ENCODE measurements at regions not wholly inside any gene's neighbourhood (a gene's known extent, or its start where the extent isn't known, plus 50 kb on each side); places are given as distances from the start of the nearest gene placed in this dataset.
A peak's percentile ranks its signal among the peaks of the same experiment; 100 is the strongest.
"Not testable (repeated sequence)": the region's sequence is repeated elsewhere in the genome, so short reads cannot be mapped to it uniquely, and the experiment has no call there.

DNA sequence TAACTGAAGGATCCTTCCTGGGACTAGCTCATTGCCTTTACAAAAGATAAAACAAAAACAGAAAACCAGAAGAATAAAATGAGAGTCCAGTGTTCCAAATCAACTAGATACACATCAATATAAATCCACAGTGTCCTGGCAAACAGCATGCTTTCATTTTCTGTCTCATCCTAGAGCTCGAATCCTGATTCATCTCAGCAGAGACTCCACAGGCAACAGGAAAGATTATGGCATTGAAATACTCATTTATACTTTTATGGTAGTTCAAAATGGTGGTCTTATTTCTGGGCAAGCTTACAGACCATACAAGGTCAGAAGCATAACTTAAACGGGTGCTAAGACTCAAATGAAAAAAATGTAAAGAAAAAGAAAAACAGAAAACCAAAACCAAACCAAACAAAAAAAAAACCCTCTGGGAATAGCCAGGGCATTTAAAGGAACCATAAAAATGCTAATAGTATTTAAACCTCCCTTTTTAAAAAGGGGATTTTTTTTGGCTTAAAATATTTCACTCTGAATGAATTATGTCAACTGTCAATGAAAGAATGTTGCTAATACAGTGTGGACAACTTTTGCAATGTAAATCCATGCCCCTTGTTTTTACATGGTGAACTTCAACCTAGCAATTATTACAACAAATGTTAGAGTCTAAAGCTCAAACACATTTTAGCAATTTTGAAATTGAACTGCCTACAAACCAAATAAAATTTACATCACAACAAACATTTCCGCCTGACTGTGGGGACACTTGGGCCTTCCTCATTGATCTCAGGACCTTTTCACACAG, 57.9 kb downstream of the GPR101 start:
- peaks cover 4% of the 10 kb centered on the region for H3K27me3 Mint-ChIP-seq (ENCODE audit: low read depth)
- no peak overlapping the region for H3K27ac Mint-ChIP-seq
- no peak overlapping the region for H3K4me3 Mint-ChIP-seq
- H3K36me3 Mint-ChIP-seq (ENCODE audit: low read depth) = no peaks in the 10 kb centered on the region
- H3K9me3 Mint-ChIP-seq = peaks cover 7% of the 10 kb centered on the region
- no peaks in the 10 kb centered on the region for H3K4me1 Mint-ChIP-seq (ENCODE audit: low read depth)

DNA sequence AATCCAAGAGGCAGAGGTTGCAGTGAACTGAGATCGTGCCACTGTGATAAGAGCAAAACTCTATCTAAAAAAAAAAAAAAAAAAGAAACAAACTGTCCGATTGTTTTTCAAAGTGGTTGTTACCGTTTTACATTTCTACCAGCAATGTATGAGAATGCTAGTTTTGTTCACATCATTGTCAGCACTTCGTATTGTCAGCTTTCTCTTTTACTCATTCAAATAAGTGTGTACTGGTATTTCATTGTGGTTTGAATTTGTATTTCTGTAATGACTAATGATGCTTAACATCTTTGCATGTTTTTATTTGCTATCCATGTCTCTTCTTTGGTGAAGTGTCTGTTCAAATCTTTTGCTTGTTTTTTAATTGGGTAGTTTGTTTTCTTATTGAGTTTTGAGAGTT, 65.8 kb downstream of the GPR101 start:
- H3K36me3 Mint-ChIP-seq (ENCODE audit: low read depth) = no peaks in the 10 kb centered on the region
- H3K9me3 Mint-ChIP-seq = no peaks in the 10 kb centered on the region
- no peaks in the 10 kb centered on the region for H3K27me3 Mint-ChIP-seq (ENCODE audit: low read depth)
- no peak overlapping the region for H3K27ac Mint-ChIP-seq
- H3K4me1 Mint-ChIP-seq (ENCODE audit: low read depth) = peaks cover 9% of the 10 kb centered on the region
- no peak overlapping the region for H3K4me3 Mint-ChIP-seq

DNA sequence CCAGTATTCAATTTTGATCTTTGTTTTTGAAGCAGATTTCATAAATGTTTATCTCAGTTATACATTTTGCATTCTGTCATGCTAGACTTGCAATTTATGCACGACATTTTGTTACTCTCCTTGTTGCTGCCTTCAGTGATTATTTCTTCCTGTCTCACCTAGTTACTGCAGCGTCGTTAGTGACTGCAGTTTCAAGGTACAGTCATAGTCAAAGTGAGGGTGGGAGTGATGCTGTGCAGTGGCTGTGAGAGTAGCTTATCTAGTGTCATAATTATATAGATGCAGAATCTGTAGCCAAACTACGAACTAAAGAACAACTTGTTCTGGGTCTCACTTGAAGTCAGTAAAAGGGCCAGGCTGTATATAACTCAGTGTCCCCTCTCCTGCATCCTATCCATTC, 69.8 kb downstream of the GPR101 start:
- H3K36me3 Mint-ChIP-seq (ENCODE audit: low read depth) = no peaks in the 10 kb centered on the region
- no peaks in the 10 kb centered on the region for H3K27me3 Mint-ChIP-seq (ENCODE audit: low read depth)
- no peak overlapping the region for H3K27ac Mint-ChIP-seq
- H3K4me1 Mint-ChIP-seq (ENCODE audit: low read depth) = peaks cover 14% of the 10 kb centered on the region
- H3K4me3 Mint-ChIP-seq = no peak overlapping the region
- no peaks in the 10 kb centered on the region for H3K9me3 Mint-ChIP-seq

DNA sequence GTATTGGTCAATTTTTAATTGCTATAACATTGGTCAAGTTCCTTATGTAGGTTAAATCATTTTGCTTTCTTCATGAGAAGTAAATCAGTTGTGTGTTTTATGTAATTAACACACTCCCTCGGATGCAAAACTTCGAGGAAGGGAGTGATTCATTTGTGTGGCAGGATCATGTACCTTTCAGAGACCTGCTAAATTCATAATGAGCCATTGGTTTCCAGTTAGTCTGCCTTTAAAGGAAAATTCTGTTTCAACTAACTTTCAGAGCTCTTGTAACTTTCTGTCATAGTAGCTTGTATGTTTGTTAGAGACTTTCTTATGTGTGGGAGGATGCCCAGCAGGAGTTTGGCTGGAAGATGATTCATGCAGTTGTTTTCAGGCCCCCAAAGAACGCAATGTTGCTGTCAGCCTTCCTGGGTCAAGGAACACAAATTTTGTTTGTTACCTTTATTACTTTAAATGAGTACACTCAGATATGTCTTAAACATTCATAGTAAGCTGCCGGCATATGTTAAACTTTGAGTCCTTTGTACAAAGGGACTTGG, 72.1 kb downstream of the GPR101 start:
- H3K9me3 Mint-ChIP-seq = no peaks in the 10 kb centered on the region
- H3K36me3 Mint-ChIP-seq (ENCODE audit: low read depth) = no peaks in the 10 kb centered on the region
- H3K27ac Mint-ChIP-seq = no peak overlapping the region
- H3K4me1 Mint-ChIP-seq (ENCODE audit: low read depth) = peaks cover 11% of the 10 kb centered on the region
- H3K27me3 Mint-ChIP-seq (ENCODE audit: low read depth) = no peaks in the 10 kb centered on the region
- no peak overlapping the region for H3K4me3 Mint-ChIP-seq

DNA sequence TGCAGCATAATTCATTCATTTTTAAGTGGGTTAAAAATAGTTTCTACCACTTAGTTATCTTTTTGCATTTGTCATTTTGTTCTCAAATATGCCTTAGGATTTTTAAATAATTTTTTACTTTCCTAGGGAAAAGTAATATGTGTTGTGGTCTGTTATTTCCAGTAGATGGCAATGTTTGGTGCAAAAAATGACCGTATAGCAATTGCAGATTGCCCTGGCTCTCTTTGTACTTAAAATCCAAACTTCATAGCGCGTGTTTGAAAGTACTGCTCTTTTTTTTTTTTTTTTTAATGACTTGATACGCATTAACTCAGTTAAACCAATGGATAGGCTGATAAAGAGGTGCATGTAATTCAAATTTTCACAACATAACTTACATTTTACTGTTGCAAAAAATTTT, 74.4 kb upstream of the RBMX start:
- no peaks in the 10 kb centered on the region for H3K4me1 Mint-ChIP-seq (ENCODE audit: low read depth)
- no peaks in the 10 kb centered on the region for H3K36me3 Mint-ChIP-seq (ENCODE audit: low read depth)
- H3K4me3 Mint-ChIP-seq = no peak overlapping the region
- H3K9me3 Mint-ChIP-seq = no peaks in the 10 kb centered on the region
- H3K27ac Mint-ChIP-seq = no peak overlapping the region
- H3K27me3 Mint-ChIP-seq (ENCODE audit: low read depth) = no peaks in the 10 kb centered on the region

DNA sequence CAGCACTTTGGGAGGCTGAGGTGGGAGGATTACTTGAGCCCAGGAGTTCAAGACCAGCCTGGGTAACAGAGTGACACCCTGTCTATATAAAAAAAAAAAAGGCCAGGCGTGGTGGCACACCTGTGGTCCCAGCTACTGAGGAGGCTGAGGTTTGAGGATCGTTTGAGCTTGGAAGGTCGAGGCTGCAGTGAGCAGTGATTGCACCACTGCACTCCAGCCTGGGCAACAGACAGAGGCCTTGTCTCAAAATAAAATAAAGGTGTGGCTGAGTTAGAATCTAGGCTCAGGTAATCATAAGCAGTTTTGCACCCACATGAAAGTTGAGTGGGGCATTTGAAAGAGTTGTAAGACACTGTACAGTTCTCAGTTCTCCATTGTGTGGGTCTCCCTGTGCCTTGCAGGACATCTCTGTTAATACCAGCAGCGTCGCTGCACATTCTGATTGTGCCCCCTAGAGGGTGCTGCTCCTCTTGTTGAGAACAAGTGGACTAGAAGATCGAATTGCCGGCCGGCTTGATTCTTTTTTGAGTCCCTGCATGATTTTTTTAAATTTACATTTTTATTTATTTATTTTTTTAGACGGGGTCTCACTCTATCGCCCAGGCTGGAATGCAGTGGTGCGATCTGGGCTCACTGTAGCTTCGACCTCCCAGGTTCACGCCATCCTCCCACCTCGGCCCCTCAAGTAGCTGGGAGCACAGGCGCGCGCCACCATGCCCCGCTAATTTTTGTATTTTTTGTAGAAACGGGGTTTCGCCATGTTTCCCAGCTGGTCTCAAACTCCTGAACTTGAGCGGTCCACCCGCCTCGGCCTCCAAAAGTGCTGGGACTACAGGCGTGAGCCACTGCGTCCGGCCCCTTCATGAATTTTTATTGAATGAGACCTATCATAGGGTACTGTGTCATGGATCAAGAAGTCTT, 73.6 kb upstream of the RBMX start:
- no peaks in the 10 kb centered on the region for H3K36me3 Mint-ChIP-seq (ENCODE audit: low read depth)
- no peaks in the 10 kb centered on the region for H3K4me1 Mint-ChIP-seq (ENCODE audit: low read depth)
- no peak overlapping the region for H3K27ac Mint-ChIP-seq

DNA sequence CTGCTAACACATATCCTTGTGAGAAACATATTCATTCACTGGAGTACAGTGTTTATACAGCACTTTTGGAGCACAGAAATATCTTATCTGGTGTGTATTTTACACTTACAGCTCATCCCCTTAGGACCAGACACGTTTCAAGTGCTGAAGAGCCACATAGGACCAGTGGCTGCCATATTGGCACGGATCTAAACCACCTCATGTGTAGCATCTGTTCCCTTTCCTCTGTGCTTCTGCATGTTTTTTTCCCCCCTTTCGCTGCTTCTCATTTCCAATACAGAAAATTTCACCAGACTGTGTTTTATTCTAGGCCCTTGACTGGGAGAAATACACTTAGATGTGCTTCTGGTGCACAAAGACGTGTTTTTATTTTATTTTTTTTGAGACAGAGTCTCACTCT, 69.7 kb upstream of the RBMX start:
- H3K4me1 Mint-ChIP-seq (ENCODE audit: low read depth) = no peaks in the 10 kb centered on the region
- H3K9me3 Mint-ChIP-seq = no peaks in the 10 kb centered on the region
- no peak overlapping the region for H3K27ac Mint-ChIP-seq
- no peak overlapping the region for H3K4me3 Mint-ChIP-seq
- H3K36me3 Mint-ChIP-seq (ENCODE audit: low read depth) = no peaks in the 10 kb centered on the region
- H3K27me3 Mint-ChIP-seq (ENCODE audit: low read depth) = no peaks in the 10 kb centered on the region

More for the DNA sequence above, 73.6 kb upstream of the RBMX start:
- Mint-ChIP-seq H3K27me3 (ENCODE audit: low read depth) (no peaks in the 10 kb centered on the region), H3K9me3 (no peaks in the 10 kb centered on the region), H3K4me3 (no peak overlapping the region)

DNA sequence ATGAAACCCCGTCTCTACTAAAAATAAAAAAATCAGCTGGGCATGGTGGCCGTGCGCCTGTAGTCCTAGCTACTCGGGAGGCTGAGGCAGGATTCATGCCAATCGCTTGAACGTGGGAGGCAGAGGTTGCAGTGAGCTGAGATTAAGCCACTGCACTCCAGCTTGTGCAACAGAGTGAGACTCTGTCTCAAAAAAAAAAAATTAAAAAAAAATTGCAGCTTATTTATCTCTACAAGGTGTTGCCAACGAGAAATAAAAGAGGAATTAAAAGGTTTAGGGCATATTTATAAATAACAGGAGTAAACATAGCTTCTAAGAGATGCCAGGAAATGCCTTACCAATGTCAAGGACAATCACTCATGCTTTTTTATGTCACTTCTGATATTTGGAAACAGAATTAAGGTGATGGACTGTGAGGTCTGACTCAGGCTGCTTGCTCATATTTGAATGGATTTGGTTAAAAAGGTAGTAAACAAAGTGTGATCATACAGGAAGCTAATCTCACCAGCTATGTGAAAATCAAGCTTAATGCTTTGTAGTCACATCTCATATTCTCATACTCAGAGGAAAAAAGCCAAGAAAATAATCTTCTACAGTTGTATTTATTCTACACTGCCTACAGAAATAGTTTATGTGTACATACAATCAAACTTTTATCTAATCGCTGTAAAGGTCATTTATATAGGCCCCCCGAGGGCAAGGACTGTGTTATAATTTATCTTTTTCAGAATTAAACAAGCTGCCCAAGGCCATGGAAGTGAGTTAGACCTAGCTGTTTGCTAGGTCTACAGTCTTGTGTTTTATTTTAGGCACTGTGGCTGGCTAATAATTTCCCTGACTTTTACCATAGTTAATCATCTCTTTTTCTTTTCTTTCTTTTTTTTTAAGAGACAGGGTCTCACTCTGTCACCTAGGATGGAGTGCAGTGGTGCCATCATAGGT, 61.1 kb upstream of the RBMX start:
- H3K9me3 Mint-ChIP-seq = no peaks in the 10 kb centered on the region
- H3K36me3 Mint-ChIP-seq (ENCODE audit: low read depth) = peaks cover 3% of the 10 kb centered on the region
- no peak overlapping the region for H3K27ac Mint-ChIP-seq

DNA sequence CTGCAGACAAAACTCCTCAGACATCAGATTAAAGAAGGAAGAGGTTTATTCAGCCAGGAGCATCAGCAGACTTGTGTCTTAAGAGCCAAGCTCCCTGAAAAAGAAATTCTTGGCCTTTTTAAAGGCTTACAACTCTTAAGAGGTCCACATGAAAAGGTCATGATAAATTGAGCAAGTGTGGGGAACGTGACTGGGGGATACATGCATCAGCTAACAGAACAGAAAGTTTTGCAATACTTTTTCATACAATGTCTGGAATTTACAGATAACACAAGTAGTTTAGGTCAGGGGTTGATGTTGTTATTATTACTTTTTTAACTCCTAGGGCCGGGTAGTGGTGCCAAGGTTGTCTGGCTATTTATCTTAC, 55.6 kb upstream of the RBMX start:
- H3K27me3 Mint-ChIP-seq (ENCODE audit: low read depth) = no peaks in the 10 kb centered on the region

More for the DNA sequence above, 61.1 kb upstream of the RBMX start:
- Mint-ChIP-seq H3K4me1 (ENCODE audit: low read depth) (peaks cover 4% of the 10 kb centered on the region), H3K27me3 (ENCODE audit: low read depth) (no peaks in the 10 kb centered on the region), H3K4me3 (no peak overlapping the region)

DNA sequence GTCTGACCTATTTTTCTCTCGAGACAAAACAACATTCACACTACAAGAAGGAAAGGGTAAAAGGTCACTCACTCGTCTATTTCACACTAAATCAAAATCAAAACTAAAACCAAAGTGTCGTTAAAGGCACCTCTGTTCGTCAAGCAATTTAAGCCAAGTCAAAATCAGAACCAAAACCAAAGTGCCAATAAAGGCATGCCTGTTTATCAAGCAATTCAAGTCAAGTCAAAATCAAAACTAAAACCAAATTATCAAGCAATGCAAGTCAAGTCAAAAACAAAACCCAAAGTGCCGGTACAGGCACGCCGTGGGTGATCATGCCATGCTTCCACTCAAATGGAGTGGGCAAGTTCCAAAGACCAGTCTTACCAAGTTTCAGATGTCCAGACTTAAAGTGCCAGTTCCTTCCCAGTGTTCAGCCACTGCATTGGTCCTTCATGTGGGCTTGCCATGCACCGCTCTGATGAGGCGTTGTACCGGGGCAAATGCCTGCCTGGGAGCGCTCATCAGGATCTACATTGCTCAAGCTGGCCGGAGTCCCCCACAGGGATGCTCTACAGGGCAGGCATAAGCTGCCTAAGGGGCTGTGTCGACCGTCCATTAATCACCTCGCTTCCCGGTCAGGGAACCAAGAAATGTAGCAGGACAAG, 55.1 kb upstream of the RBMX start:
- not testable (repeated sequence) for H3K36me3 Mint-ChIP-seq (ENCODE audit: low read depth); H3K9me3 Mint-ChIP-seq; H3K27me3 Mint-ChIP-seq (ENCODE audit: low read depth)
- Mint-ChIP-seq H3K4me1 (ENCODE audit: low read depth) (peaks cover 16% of the 10 kb centered on the region), H3K4me3 (peak overlapping the region; percentile 68), H3K27ac (peak overlapping the region; percentile 87)

More for the DNA sequence above, 55.6 kb upstream of the RBMX start:
- peak overlapping the region; percentile 87 for H3K27ac Mint-ChIP-seq
- H3K4me3 Mint-ChIP-seq = peak overlapping the region; percentile 68
- no peaks in the 10 kb centered on the region for H3K9me3 Mint-ChIP-seq
- peaks cover 2% of the 10 kb centered on the region for H3K36me3 Mint-ChIP-seq (ENCODE audit: low read depth)
- H3K4me1 Mint-ChIP-seq (ENCODE audit: low read depth) = peaks cover 16% of the 10 kb centered on the region

DNA sequence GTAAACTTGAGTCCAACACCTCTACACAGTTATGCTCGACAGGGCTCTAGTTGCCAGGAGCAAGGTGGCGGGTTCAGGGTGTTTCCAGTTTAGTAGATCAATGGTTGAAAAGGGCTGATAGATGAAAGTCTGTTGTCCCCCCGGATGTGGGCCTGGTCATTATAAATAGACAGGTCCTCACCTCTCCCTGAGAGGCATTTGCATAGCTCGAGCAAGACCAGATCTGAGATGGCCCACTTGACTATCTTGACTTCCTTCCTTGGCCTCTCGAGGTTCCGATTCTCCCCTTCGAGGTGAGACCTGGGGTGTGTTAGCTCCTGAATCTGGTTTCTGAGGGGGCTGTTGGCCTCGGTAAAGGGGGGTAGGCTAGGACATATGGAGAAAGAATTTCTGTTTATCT, 54.1 kb upstream of the RBMX start:
- not testable (repeated sequence) for H3K4me3 Mint-ChIP-seq; H3K27me3 Mint-ChIP-seq (ENCODE audit: low read depth); H3K27ac Mint-ChIP-seq; H3K36me3 Mint-ChIP-seq (ENCODE audit: low read depth); H3K9me3 Mint-ChIP-seq
- H3K4me1 Mint-ChIP-seq (ENCODE audit: low read depth) = peaks cover 16% of the 10 kb centered on the region

DNA sequence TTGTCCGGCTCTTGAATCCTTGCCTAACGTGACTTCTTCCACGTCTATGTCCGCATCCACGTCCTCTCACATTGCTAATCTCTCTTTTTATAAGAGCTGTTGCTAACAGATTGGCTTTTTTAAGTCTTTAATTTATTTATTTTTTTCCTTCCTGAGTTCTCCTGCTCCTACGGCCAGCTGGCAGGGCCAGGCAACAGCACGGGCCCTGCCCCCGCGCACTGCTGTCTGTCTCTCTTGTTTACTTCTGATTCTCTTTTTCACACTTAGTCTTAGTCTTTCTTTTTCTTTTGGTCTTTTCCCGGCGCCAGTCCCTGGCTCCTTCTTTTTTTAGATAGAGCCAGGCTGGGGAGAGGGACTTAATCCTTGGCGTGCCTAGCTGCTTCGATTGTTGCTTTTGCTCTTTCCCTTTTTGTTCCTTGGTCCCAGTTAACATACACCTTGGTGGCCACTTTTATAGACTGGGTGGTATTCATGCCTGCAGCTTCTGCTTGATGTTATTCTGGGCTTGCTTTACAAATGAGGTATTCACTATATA, 53.2 kb upstream of the RBMX start:
- H3K27me3 Mint-ChIP-seq (ENCODE audit: low read depth) = no peaks in the 10 kb centered on the region
- H3K4me1 Mint-ChIP-seq (ENCODE audit: low read depth) = peaks cover 16% of the 10 kb centered on the region
- H3K4me3 Mint-ChIP-seq = no peak overlapping the region
- no peaks in the 10 kb centered on the region for H3K9me3 Mint-ChIP-seq
- no peak overlapping the region for H3K27ac Mint-ChIP-seq
- peaks cover 2% of the 10 kb centered on the region for H3K36me3 Mint-ChIP-seq (ENCODE audit: low read depth)

DNA sequence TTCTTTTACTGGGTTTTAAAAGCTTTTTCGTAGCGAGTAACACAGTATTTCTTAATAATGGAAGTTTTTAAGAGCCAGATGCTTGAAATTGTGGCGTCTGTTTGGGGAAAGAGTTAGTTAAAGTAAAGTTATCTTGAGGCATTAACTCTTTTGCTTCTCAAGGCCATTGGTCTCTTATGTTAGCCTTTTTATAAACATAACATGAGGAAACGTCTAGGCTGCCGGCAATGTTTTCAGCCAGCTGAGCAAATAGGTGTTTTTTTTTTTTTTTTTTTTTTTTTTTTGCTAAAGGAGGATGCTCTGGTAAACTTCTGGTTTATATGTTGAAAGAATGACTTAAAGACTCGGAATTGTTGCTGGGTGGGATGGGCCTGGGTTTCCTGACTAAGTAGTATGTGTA, 51.1 kb upstream of the RBMX start:
- Mint-ChIP-seq H3K27ac (no peak overlapping the region), H3K27me3 (ENCODE audit: low read depth) (no peaks in the 10 kb centered on the region), H3K4me3 (no peak overlapping the region), H3K4me1 (ENCODE audit: low read depth) (peaks cover 15% of the 10 kb centered on the region), H3K9me3 (no peaks in the 10 kb centered on the region), H3K36me3 (ENCODE audit: low read depth) (peaks cover 6% of the 10 kb centered on the region)

All from T-helper 1 cell treated with Interleukin-12 subunit alpha and Interleukin-12 subunit beta and Interleukin-4 antibody, amounts not matched to agents 30 μg/mL and 1 μg/mL, for 36 hours (primary cell).